PC-3 (cell line): ENCODE measurements at regions not wholly inside any gene's neighbourhood (a gene's known extent, or its start where the extent isn't known, plus 50 kb on each side); places are given as distances from the start of the nearest gene placed in this dataset.

Source experiments
- ATAC-seq: fragments of 200-7000 bp; cut with Tn5 transposase; 2 replicates; pipeline ENCODE4 v1.9.1; 2020; ENCODE audit warnings: mild to moderate bottlenecking, moderate library complexity
- BruUV-seq: library from RNA; stranded (reverse); fragments of 400-500 nt; replicated peaks from 2 replicates; lab custom pipeline; 2021; lab: Mats Ljungman, UMichigan
- CTCF ChIA-PET: fragments of 300-600 bp; sonication (Branson Sonifier 250); formaldehyde crosslinking; loops from one replicate; lab custom pipeline; 2022; ENCODE audit warnings: antibody characterized with exemption; lab: Charles Lee
- POLR2A ChIA-PET: fragments of 300-600 bp; sonication (Branson Sonifier 250); formaldehyde crosslinking; loops from one replicate; lab custom pipeline; 2022; ENCODE audit warnings: antibody characterized with exemption; ENCODE audit not compliant: unreplicated experiment; lab: Charles Lee
- DNase-seq: peaks from one replicate; pipeline ENCODE4 v3.0.0-alpha.2; 2015
- H2AFZ ChIP-seq: fragments of 300-600 bp; sonication (generic); 2 replicates; pipeline ENCODE4 v1.6.0; 2016; ENCODE audit warnings: antibody characterized with exemption, low read length
- H3F3A ChIP-seq: fragments of 300-600 bp; sonication (generic); one replicate; pipeline ENCODE4 v1.6.0; 2017; ENCODE audit warnings: antibody characterized with exemption, low read length, control low read depth, mild to moderate bottlenecking; ENCODE audit not compliant: unreplicated experiment
- H3K27ac ChIP-seq: fragments of 300-600 bp; sonication (generic); 2 replicates; pipeline ENCODE4 v1.5.1; 2016; ENCODE audit warnings: mild to moderate bottlenecking, low read length
- H3K27me3 ChIP-seq: fragments of 300-600 bp; sonication (generic); 2 replicates; pipeline ENCODE4 v1.6.1; 2016; ENCODE audit warnings: low read length, mixed read lengths
- H3K36me3 ChIP-seq: fragments of 300-600 bp; sonication (generic); 2 replicates; pipeline ENCODE4 v1.6.1; 2016; ENCODE audit warnings: low read depth, mixed run types, low read length, mixed read lengths
- H3K4me1 ChIP-seq: fragments of 300-600 bp; sonication (generic); 2 replicates; pipeline ENCODE4 v1.5.1; 2016; ENCODE audit warnings: low read length; ENCODE audit not compliant: insufficient read depth
- H3K4me2 ChIP-seq: fragments of 300-600 bp; sonication (generic); 2 replicates; pipeline ENCODE4 v1.6.0; 2016; ENCODE audit warnings: low read length
- H3K4me3 ChIP-seq: fragments of 300-600 bp; sonication (generic); 2 replicates; pipeline ENCODE4 v1.5.1; 2016; ENCODE audit warnings: mild to moderate bottlenecking, low read length, mixed read lengths
- H3K79me2 ChIP-seq: fragments of 300-600 bp; sonication (generic); 2 replicates; pipeline ENCODE4 v1.6.1; 2017; ENCODE audit warnings: low read length, mixed read lengths
- H3K9ac ChIP-seq: fragments of 300-600 bp; sonication (generic); 2 replicates; pipeline ENCODE4 v1.6.0; 2016; ENCODE audit warnings: mild to moderate bottlenecking, low read length
- H3K9me2 ChIP-seq: fragments of 300-600 bp; sonication (generic); replicated peaks from 2 replicates; pipeline ENCODE4 v1.6.1; 2016; ENCODE audit warnings: mixed run types, low read length, mixed read lengths
- H3K9me3 ChIP-seq: fragments of 300-600 bp; sonication (generic); 2 replicates; pipeline ENCODE4 v1.6.1; 2016; ENCODE audit warnings: low read length, mixed read lengths
- H4K20me1 ChIP-seq: fragments of 300-600 bp; sonication (generic); 2 replicates; pipeline ENCODE4 v1.6.1; 2016; ENCODE audit warnings: low read length, mixed read lengths
- CTCF ChIP-seq: fragments of 300-600 bp; sonication (generic); conservative IDR thresholded peaks from 2 replicates; pipeline ENCODE4 v1.5.1; 2017; ENCODE audit warnings: antibody characterized with exemption, low read depth, mild to moderate bottlenecking, low read length
- EZH2 ChIP-seq: fragments of 300-600 bp; sonication (generic); IDR thresholded peaks from one replicate; pipeline ENCODE4 v1.6.1; 2017; ENCODE audit warnings: antibody characterized with exemption, mild to moderate bottlenecking, low read length; ENCODE audit not compliant: unreplicated experiment
- EZH2phosphoT487 ChIP-seq: fragments of 300-600 bp; sonication (generic); IDR thresholded peaks from 2 replicates; pipeline ENCODE4 v1.6.1; 2018; ENCODE audit warnings: mild to moderate bottlenecking, antibody characterized with exemption, low read length, borderline replicate concordance
- intact Hi-C: fragments of 100-400 bp; cut with micrococcal nuclease; formaldehyde crosslinking; loops from 2 replicates; pipeline ENCODE4 v1.9.0; 2023

- no peaks in the 10 kb centered on the region for H3K27me3 ChIP-seq
- DNase-seq (no peak), ATAC-seq (no peak)
- no peaks in the 10 kb centered on the region for H3K9me3 ChIP-seq
- POLR2A ChIA-PET, result no interaction called here
- no peak overlapping the region for H3K27ac ChIP-seq
- no peaks in the 10 kb centered on the region for H3F3A ChIP-seq
- no peaks in the 10 kb centered on the region for H4K20me1 ChIP-seq
- BruUV-seq, result no TSS peak
- H3K4me3 ChIP-seq, result no peak overlapping the region
- H3K4me2 ChIP-seq, result no peak overlapping the region
- H3K36me3 ChIP-seq, result no peaks in the 10 kb centered on the region
- TF ChIP-seq EZH2 (no peak), CTCF (no peak), EZH2phosphoT487 (no peak)
- H2AFZ ChIP-seq, result no peak overlapping the region
- H3K9ac ChIP-seq, result no peak overlapping the region
- no peaks in the 10 kb centered on the region for H3K4me1 ChIP-seq
- intact Hi-C loops, result no loop called here
- H3K79me2 ChIP-seq, result no peaks in the 10 kb centered on the region
- H3K9me2 ChIP-seq, result no peaks in the 10 kb centered on the region
- CTCF ChIA-PET, result no interaction called here
Observed at GRCh38 chr5:117792476-117792875, 1195.9 kb downstream of the DTWD2 start.

GRCh38 chr5:117788596-117788995, 1199.8 kb downstream of the DTWD2 start:
- Histone ChIP-seq H3K4me1 (no peaks in the 10 kb centered on the region), H3K79me2 (no peaks in the 10 kb centered on the region), H3K36me3 (no peaks in the 10 kb centered on the region), H3K27me3 (no peaks in the 10 kb centered on the region), H4K20me1 (no peaks in the 10 kb centered on the region), H3K4me3 (no peak overlapping the region), H3K9ac (no peak overlapping the region), H3F3A (no peaks in the 10 kb centered on the region), H2AFZ (no peak overlapping the region), H3K9me2 (no peaks in the 10 kb centered on the region), H3K27ac (no peak overlapping the region), H3K4me2 (no peak overlapping the region), H3K9me3 (no peaks in the 10 kb centered on the region)
- TF ChIP-seq EZH2phosphoT487, result no peak
- BruUV-seq, result no TSS peak
- intact Hi-C loops, result no loop called here
- no peak for DNase-seq
- ChIA-PET CTCF (no interaction called here), POLR2A (no interaction called here)
- no peak for ATAC-seq

DNA sequence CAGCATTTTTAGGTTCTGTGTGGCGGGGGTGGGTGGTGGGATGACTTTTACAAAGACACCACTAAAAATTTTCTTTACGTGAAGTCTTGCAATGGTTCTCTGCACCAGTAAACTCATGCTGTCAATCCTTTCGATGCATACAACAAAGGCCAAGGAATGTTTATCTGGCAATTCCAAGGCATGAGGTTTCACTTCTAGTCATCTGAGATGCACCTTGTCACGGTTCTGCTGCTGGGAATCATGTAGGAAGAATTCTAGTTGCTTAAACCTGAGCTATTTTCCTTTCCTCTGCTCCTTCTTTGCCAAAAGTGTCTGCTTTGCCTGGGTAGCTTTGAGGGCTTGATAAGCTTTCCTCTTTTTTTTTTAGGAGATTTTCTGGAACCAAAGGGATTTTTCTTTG, 1204.5 kb upstream of the SEMA6A start:
- Histone ChIP-seq H2AFZ (no peak overlapping the region), H3F3A (no peaks in the 10 kb centered on the region), H3K27ac (no peak overlapping the region), H3K9ac (no peak overlapping the region), H3K4me1 (no peaks in the 10 kb centered on the region), H3K4me3 (no peak overlapping the region), H3K9me3 (no peaks in the 10 kb centered on the region), H3K9me2 (no peaks in the 10 kb centered on the region), H3K79me2 (no peaks in the 10 kb centered on the region), H3K36me3 (no peaks in the 10 kb centered on the region), H3K4me2 (no peak overlapping the region), H4K20me1 (no peaks in the 10 kb centered on the region), H3K27me3 (no peaks in the 10 kb centered on the region)
- TF ChIP-seq EZH2phosphoT487, result no peak
- TF ChIP-seq EZH2, result no peak
- TF ChIP-seq CTCF, result no peak
- POLR2A ChIA-PET, result no interaction called here
- BruUV-seq, result no TSS peak
- ATAC-seq, result no peak
- CTCF ChIA-PET, result no interaction called here
- no peak for DNase-seq
- intact Hi-C loops, result no loop called here
